Endothelial cell of umbilical vein (primary cell): ENCODE measurements at regions not wholly inside any gene's neighbourhood (a gene's known extent, or its start where the extent isn't known, plus 50 kb on each side); places are given as distances from the start of the nearest gene placed in this dataset.
"Not testable (repeated sequence)": the region's sequence is repeated elsewhere in the genome, so short reads cannot be mapped to it uniquely, and the experiment has no call there.

Source experiments
- BruUV-seq: library from RNA; stranded (reverse); fragments of 400-500 nt; replicated peaks from 2 replicates; lab custom pipeline; 2021; lab: Mats Ljungman, UMichigan
- CTCF ChIA-PET: fragments of 300-600, 350-600 bp; sonication (Branson Sonifier 250); formaldehyde crosslinking; loops from one replicate; lab custom pipeline; 2021; ENCODE audit warnings: antibody characterized with exemption, inconsistent platforms; lab: Charles Lee
- POLR2A ChIA-PET: fragments of 300-600, 350-600 bp; sonication (Branson Sonifier 250); formaldehyde crosslinking; loops from one replicate; lab custom pipeline; 2021; ENCODE audit warnings: antibody characterized with exemption, inconsistent platforms; lab: Charles Lee
- DNase-seq: peaks from one replicate; pipeline ENCODE4 v3.0.0-alpha.2; 2011; ENCODE audit warnings: low read depth, low spot score
- FAIRE-seq: peaks from 2 replicates; lab custom pipeline; 2011; peaks lifted over from hg19 to GRCh38; lab: Jason Lieb, UNC
- H2AFZ ChIP-seq: 2 replicates; pipeline ENCODE4 v1.6.0; 2012; ENCODE audit warnings: low read depth, low read length, control low read depth, inconsistent platforms
- H3K27ac ChIP-seq: 2 replicates; pipeline ENCODE4 v1.5.1; 2011; ENCODE audit warnings: low read depth, mild to moderate bottlenecking, control low read depth, low read length, moderate library complexity; ENCODE audit not compliant: insufficient read depth
- H3K27me3 ChIP-seq, 2 experiments: 2 replicates each; pipeline versions ENCODE4 v1.6.0 to v1.6.1; 2011; ENCODE audit warnings: low read length in 2 of 2, mixed read lengths in 1 of 2; ENCODE audit not compliant: control insufficient read depth in 2 of 2, insufficient read depth in 2 of 2
- H3K36me3 ChIP-seq, 2 experiments: 2 replicates in 1 of 2; 3 replicates in 1 of 2; pipeline ENCODE4 v1.5.1; 2011; ENCODE audit warnings: low read length in 2 of 2, mild to moderate bottlenecking in 1 of 2, moderate library complexity in 1 of 2; ENCODE audit not compliant: control insufficient read depth in 2 of 2, insufficient read depth in 2 of 2; ENCODE audit errors: extremely low read depth in 1 of 2
- H3K4me1 ChIP-seq: 3 replicates; pipeline ENCODE4 v1.5.1; 2011; ENCODE audit warnings: mild to moderate bottlenecking, low read length; ENCODE audit not compliant: control insufficient read depth, insufficient read depth; ENCODE audit errors: extremely low read depth
- H3K4me2 ChIP-seq: 2 replicates; pipeline ENCODE4 v1.6.1; 2011; ENCODE audit warnings: low read length, control low read depth, mixed read lengths; ENCODE audit not compliant: insufficient read depth
- H3K4me3 ChIP-seq, 3 experiments: fragments of 200-600 bp in 1 of 3; sonication (generic), shearing (Covaris generic) in 1 of 3; replicated peaks in 1 of 3; 2 replicates each; pipeline ENCODE4 v1.5.1; 2011 to 2016; ENCODE audit warnings: control low read depth in 3 of 3, low read length in 3 of 3, mild to moderate bottlenecking in 2 of 3, inconsistent platforms in 1 of 3, low read depth in 1 of 3, moderate library complexity in 1 of 3; ENCODE audit not compliant: insufficient read depth in 1 of 3
- H3K79me2 ChIP-seq: 2 replicates; pipeline ENCODE4 v1.6.0; 2012; ENCODE audit warnings: low read length, inconsistent platforms; ENCODE audit not compliant: control insufficient read depth, insufficient read depth
- H3K9ac ChIP-seq: replicated peaks from 2 replicates; pipeline ENCODE3; 2011; ENCODE audit warnings: low read length, control low read depth; ENCODE audit not compliant: insufficient read depth; ENCODE audit errors: extremely low read depth
- H3K9me1 ChIP-seq: replicated peaks from 3 replicates; pipeline ENCODE4 v1.6.0; 2011; ENCODE audit warnings: mild to moderate bottlenecking, low read length; ENCODE audit not compliant: control insufficient read depth, insufficient read depth; ENCODE audit errors: extremely low read depth
- H3K9me3 ChIP-seq: replicated peaks from 2 replicates; pipeline ENCODE4 v1.5.1; 2012; ENCODE audit warnings: low read length, inconsistent platforms; ENCODE audit not compliant: control insufficient read depth, insufficient read depth
- H4K20me1 ChIP-seq: replicated peaks from 2 replicates; pipeline ENCODE3; 2011; ENCODE audit warnings: mild to moderate bottlenecking, low read length; ENCODE audit not compliant: control insufficient read depth, insufficient read depth; ENCODE audit errors: extremely low read depth
- CTCF ChIP-seq, 2 donors: IDR thresholded peaks; 1 replicate in 1 of 2; 2 replicates in 1 of 2; pipeline ENCODE4 v1.5.1; 2011; ENCODE audit warnings: low read length in 2 of 2, mild to moderate bottlenecking in 2 of 2, moderate library complexity in 2 of 2, control low read depth in 1 of 2, inconsistent platforms in 1 of 2, low read depth in 1 of 2; ENCODE audit not compliant: insufficient read depth in 1 of 2; ENCODE audit errors: extremely low read depth in 1 of 2
- EZH2 ChIP-seq: IDR thresholded peaks from 2 replicates; pipeline ENCODE4 v1.6.1; 2012; ENCODE audit warnings: borderline replicate concordance, low read depth, mild to moderate bottlenecking, moderate library complexity, low read length, inconsistent platforms; ENCODE audit not compliant: severe bottlenecking
- FOS ChIP-seq: IDR thresholded peaks from 2 replicates; pipeline ENCODE4 v1.6.1; 2011; ENCODE audit warnings: mild to moderate bottlenecking, low read length, moderate library complexity, borderline replicate concordance; ENCODE audit not compliant: insufficient read depth
- GATA2 ChIP-seq: IDR thresholded peaks from 2 replicates; pipeline ENCODE4 v1.7.0; 2011; ENCODE audit warnings: low read depth, mild to moderate bottlenecking, moderate library complexity, mixed read lengths, low read length; ENCODE audit not compliant: insufficient read length, insufficient read depth
- JUN ChIP-seq: IDR thresholded peaks from 2 replicates; pipeline ENCODE4 v1.6.1; 2011; ENCODE audit warnings: borderline replicate concordance, low read depth; ENCODE audit not compliant: insufficient read length, insufficient read depth
- MAX ChIP-seq: IDR thresholded peaks from 2 replicates; pipeline ENCODE4 v1.6.1; 2011; ENCODE audit not compliant: insufficient read depth, insufficient read length
- MYC ChIP-seq: IDR thresholded peaks from one replicate; pipeline ENCODE4 v1.6.1; 2011; ENCODE audit warnings: mild to moderate bottlenecking, low read depth, low read length
- POLR2A ChIP-seq: IDR thresholded peaks from 2 replicates; pipeline ENCODE4 v1.6.1; 2012; ENCODE audit warnings: low read depth, mild to moderate bottlenecking, control low read depth, low read length
- POLR2AphosphoS5 ChIP-seq: IDR thresholded peaks from 2 replicates; pipeline ENCODE4 v1.6.1; 2012; ENCODE audit warnings: low read depth, mild to moderate bottlenecking, control low read depth, low read length, moderate library complexity; ENCODE audit not compliant: insufficient read depth
- dilution Hi-C: fragments of 300-500 bp; cut with MboI; formaldehyde crosslinking; loops from one replicate; pipeline ENCODE4 v1.15.0; 2019; ENCODE audit warnings: low sequenced_read_pairs; ENCODE audit not compliant: extremely low pct_ligation_motif_present
- intact Hi-C: fragments of 100-400 bp; cut with micrococcal nuclease; formaldehyde crosslinking; loops from one replicate; pipeline ENCODE4 v1.10.0; 2022

GRCh38 chr7:106534271-106534846 lies 126.6 kb downstream of the CCDC71L start:
- FAIRE-seq (no peak), DNase-seq (no peak)
- Histone ChIP-seq H3K27ac (no peak overlapping the region), H3K79me2 (no peaks in the 10 kb centered on the region), H3K9me3 (no peaks in the 10 kb centered on the region), H2AFZ (no peak overlapping the region), H3K9ac (no peak overlapping the region), H3K4me3 (no peak overlapping the region), H3K4me2 (no peak overlapping the region), H3K27me3 (no peaks in the 10 kb centered on the region), H3K36me3 (no peaks in the 10 kb centered on the region), H4K20me1 (no peaks in the 10 kb centered on the region), H3K4me1 (peaks cover 28% of the 10 kb centered on the region), H3K9me1 (no peaks in the 10 kb centered on the region)
- CTCF ChIA-PET: interaction anchor here (2.2 kb wide), 1 partner anchor 72 kb away, joined by 5 read pairs; no protein-coding TSS in a partner anchor
- intact Hi-C loops (loop anchor here (10.0 kb wide), 1 partner anchor 630 kb away; the partner anchor contains the start of gene HBP1), dilution Hi-C loops (no loop called here)
- POLR2A ChIA-PET: no interaction called here
- TF ChIP-seq MAX (no peak), MYC (no peak), EZH2 (no peak), CTCF (IDR thresholded peaks at IDR 0.05; ENCODE audit: extremely low read depth in 1 of 2, insufficient read depth in 1 of 2, low read depth in 1 of 2, low read length in 2 of 2) (no peak), GATA2 (no peak), POLR2AphosphoS5 (no peak), JUN (no peak), POLR2A (no peak), FOS (no peak)
- no TSS peak for BruUV-seq

- H3K36me3 ChIP-seq, BruUV-seq, POLR2A ChIA-PET, H3K9me1 ChIP-seq, H3K9me3 ChIP-seq, FAIRE-seq, dilution Hi-C loops, H3K9ac ChIP-seq, H3K27me3 ChIP-seq, DNase-seq, CTCF ChIA-PET, H3K4me1 ChIP-seq, H3K4me2 ChIP-seq, H3K4me3 ChIP-seq, H3K27ac ChIP-seq, H3K79me2 ChIP-seq, H2AFZ ChIP-seq, H4K20me1 ChIP-seq: not testable (repeated sequence)
- intact Hi-C loops: loop anchor here (10.0 kb wide), 1 partner anchor 635 kb away; the partner anchor contains the start of gene HBP1
Observed at GRCh38 chr7:106530183-106530582, 130.8 kb downstream of the CCDC71L start.

GRCh38 chr7:106526617-106527016 lies 134.3 kb downstream of the CCDC71L start:
- DNase-seq, intact Hi-C loops, H3K4me2 ChIP-seq, H3K4me3 ChIP-seq, BruUV-seq, H3K9ac ChIP-seq, H3K27me3 ChIP-seq, H2AFZ ChIP-seq, H3K36me3 ChIP-seq, dilution Hi-C loops, H3K27ac ChIP-seq, H3K4me1 ChIP-seq, POLR2A ChIA-PET, H3K79me2 ChIP-seq, H3K9me3 ChIP-seq, H4K20me1 ChIP-seq, FAIRE-seq, CTCF ChIA-PET, H3K9me1 ChIP-seq: not testable (repeated sequence)
